ENCODE measurements at regions not wholly inside any gene's neighbourhood (a gene's known extent, or its start where the extent isn't known, plus 50 kb on each side); places are given as distances from the start of the nearest gene placed in this dataset.

DNA sequence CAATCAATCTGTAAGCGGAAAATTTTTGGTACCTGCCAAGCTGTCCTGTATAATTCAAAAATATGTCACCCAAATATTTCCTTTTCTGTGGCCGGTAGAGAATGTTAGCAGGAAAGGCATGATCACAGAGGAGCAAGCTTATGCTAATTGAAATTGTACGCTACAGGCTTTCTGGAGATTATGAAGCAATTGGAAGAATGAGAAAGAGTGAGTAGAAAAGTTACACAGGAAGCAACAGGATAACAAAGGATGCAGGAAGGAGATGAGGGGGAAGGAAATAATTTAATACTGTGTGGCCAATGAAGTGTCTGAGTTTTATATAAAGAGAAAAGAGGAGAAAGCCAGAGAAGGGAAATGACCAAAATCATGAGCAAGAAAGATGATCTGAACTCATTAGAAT, 627.2 kb upstream of the STXBP6 start:
- 44% methylated on average over 3 of the region's 3 CpGs for WGBS (ENCODE audit: low lambda C conversion rate)
- DNase-seq (ENCODE audit: low spot score) (no peak), ATAC-seq (no peak), FAIRE-seq (no peak)
- POLR2A ChIA-PET: no interaction called here
- BruUV-seq (replicated peaks): no TSS peak
- Histone ChIP-seq H2AFZ (ENCODE audit: low read length) (no peak overlapping the region), H3K79me2 (ENCODE audit: insufficient read depth, low read length) (no peaks in the 10 kb centered on the region), H3K4me1 (ENCODE audit: insufficient read depth, low read length) (no peaks in the 10 kb centered on the region), H3K27ac (ENCODE audit: extremely low read length, insufficient read depth, low read length) (no peak overlapping the region), H3K4me2 (ENCODE audit: low read depth, low read length) (no peak overlapping the region), H3K9me3 (ENCODE audit: low read length) (peaks cover 95% of the 10 kb centered on the region), H4K20me1 (ENCODE audit: insufficient read depth, low read length) (no peaks in the 10 kb centered on the region), H3K27me3 (ENCODE audit: control insufficient read depth in 1 of 2, insufficient read depth in 2 of 2, low read length in 2 of 2) (no peaks in the 10 kb centered on the region), H3K36me3 (replicated peaks in 1 of 2; ENCODE audit: control insufficient read depth in 1 of 2, insufficient read depth in 2 of 2, low read length in 2 of 2) (no peaks in the 10 kb centered on the region), H3K4me3 (replicated peaks in 1 of 3; ENCODE audit: insufficient read depth in 1 of 3, low read depth in 2 of 3, low read length in 3 of 3) (no peak overlapping the region), H3K9ac (ENCODE audit: insufficient read depth, low read depth, low read length) (no peak overlapping the region)
- in situ Hi-C loops (cut with HindIII; ENCODE audit: extremely low pct_ligation_motif_present, low pct_unique_long_range_greater_than_20kb): no loop called here
- intact Hi-C loops (cut with micrococcal nuclease; ENCODE audit: unreplicated experiment): no loop called here
- CTCF ChIA-PET (ENCODE audit: low intra/inter-chr PET ratio, low total read pairs): no interaction called here
- TF ChIP-seq, protein P1, sequence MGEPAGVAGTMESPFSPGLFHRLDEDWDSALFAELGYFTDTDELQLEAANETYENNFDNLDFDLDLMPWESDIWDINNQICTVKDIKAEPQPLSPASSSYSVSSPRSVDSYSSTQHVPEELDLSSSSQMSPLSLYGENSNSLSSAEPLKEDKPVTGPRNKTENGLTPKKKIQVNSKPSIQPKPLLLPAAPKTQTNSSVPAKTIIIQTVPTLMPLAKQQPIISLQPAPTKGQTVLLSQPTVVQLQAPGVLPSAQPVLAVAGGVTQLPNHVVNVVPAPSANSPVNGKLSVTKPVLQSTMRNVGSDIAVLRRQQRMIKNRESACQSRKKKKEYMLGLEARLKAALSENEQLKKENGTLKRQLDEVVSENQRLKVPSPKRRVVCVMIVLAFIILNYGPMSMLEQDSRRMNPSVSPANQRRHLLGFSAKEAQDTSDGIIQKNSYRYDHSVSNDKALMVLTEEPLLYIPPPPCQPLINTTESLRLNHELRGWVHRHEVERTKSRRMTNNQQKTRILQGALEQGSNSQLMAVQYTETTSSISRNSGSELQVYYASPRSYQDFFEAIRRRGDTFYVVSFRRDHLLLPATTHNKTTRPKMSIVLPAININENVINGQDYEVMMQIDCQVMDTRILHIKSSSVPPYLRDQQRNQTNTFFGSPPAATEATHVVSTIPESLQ (CRISPR knock-in tag; conservative IDR thresholded peaks at IDR 0.05): no peak
- no peak for TF ChIP-seq SIX4 (CRISPR knock-in tag; IDR thresholded peaks at IDR 0.05)
- no peak for TF ChIP-seq NR2F6 (IDR thresholded peaks at IDR 0.05)
- TF ChIP-seq NR2F6 (CRISPR knock-in tag; IDR thresholded peaks at IDR 0.05): no peak
- TF ChIP-seq JUNB (CRISPR knock-in tag; IDR thresholded peaks at IDR 0.05; ENCODE audit: borderline replicate concordance): 0 out of 2 replicates have a peak, but pooled peaks have one; percentile 22

- FAIRE-seq: no peak
- no peak for TF ChIP-seq TAF15 (IDR thresholded peaks at IDR 0.05; ENCODE audit: low read depth, low read length, poor library complexity, severe bottlenecking)
- no peak for TF ChIP-seq KDM1A (CRISPR knock-in tag; IDR thresholded peaks at IDR 0.05)
- TF ChIP-seq MAFK (conservative IDR thresholded peaks at IDR 0.05 in 1 of 2, IDR thresholded peaks at IDR 0.05 in 1 of 2; ENCODE audit: low read length in 2 of 2): peak; percentile 57 to 82; a peak in 3 of 4 replicates
- TF ChIP-seq, protein P2, sequence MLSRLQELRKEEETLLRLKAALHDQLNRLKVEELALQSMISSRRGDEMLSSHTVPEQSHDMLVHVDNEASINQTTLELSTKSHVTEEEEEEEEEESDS (CRISPR knock-in tag; IDR thresholded peaks at IDR 0.05; ENCODE audit: borderline replicate concordance): no peak
- no peak for TF ChIP-seq HBP1 (CRISPR knock-in tag; IDR thresholded peaks at IDR 0.05; ENCODE audit: low read depth)
- TF ChIP-seq CBX2 (IDR thresholded peaks at IDR 0.05; ENCODE audit: low read depth, low read length): no peak
- no peak for TF ChIP-seq CBX2 (CRISPR knock-in tag; IDR thresholded peaks at IDR 0.05; ENCODE audit: low read depth)
- TF ChIP-seq MAFF (IDR thresholded peaks at IDR 0.05; ENCODE audit: low read depth, low read length): peak; percentile 50; the same call in 1 of the 2 replicates
- TF ChIP-seq ZSCAN31 (CRISPR knock-in tag; IDR thresholded peaks at IDR 0.05; ENCODE audit: low read depth): no peak
- TF ChIP-seq ZBTB7B (CRISPR knock-in tag; IDR thresholded peaks at IDR 0.05): no peak
- TF ChIP-seq E2F5 (CRISPR knock-in tag; conservative IDR thresholded peaks at IDR 0.05): no peak
Observed at GRCh38 chr14:25667387-25667786, 617.4 kb upstream of the STXBP6 start.

More at GRCh38 chr14:25667387-25667786, 617.4 kb upstream of the STXBP6 start:
- no peak overlapping the region for H3K9ac ChIP-seq (ENCODE audit: insufficient read depth, low read depth, low read length)
- ATAC-seq: no peak
- H3K27me3 ChIP-seq (ENCODE audit: control insufficient read depth in 1 of 2, insufficient read depth in 2 of 2, low read length in 2 of 2): no peaks in the 10 kb centered on the region
- no TSS peak for BruUV-seq (replicated peaks)
- no peak overlapping the region for H3K4me3 ChIP-seq (replicated peaks in 1 of 3; ENCODE audit: insufficient read depth in 1 of 3, low read depth in 2 of 3, low read length in 3 of 3)
- ChIA-PET CTCF (ENCODE audit: low intra/inter-chr PET ratio, low total read pairs) (no interaction called here), POLR2A (no interaction called here)
- H3K79me2 ChIP-seq (ENCODE audit: insufficient read depth, low read length): no peaks in the 10 kb centered on the region
- WGBS (ENCODE audit: low lambda C conversion rate): 4% methylated on average over 2 of the region's 2 CpGs
- intact Hi-C loops (cut with micrococcal nuclease; ENCODE audit: unreplicated experiment) (no loop called here), in situ Hi-C loops (cut with HindIII; ENCODE audit: extremely low pct_ligation_motif_present, low pct_unique_long_range_greater_than_20kb) (no loop called here)
- H3K4me1 ChIP-seq (ENCODE audit: insufficient read depth, low read length): no peaks in the 10 kb centered on the region
- DNase-seq (ENCODE audit: low spot score): no peak
- no peaks in the 10 kb centered on the region for H3K36me3 ChIP-seq (replicated peaks in 1 of 2; ENCODE audit: control insufficient read depth in 1 of 2, insufficient read depth in 2 of 2, low read length in 2 of 2)
- no peak overlapping the region for H2AFZ ChIP-seq (ENCODE audit: low read length)
- peaks cover 97% of the 10 kb centered on the region for H3K9me3 ChIP-seq (ENCODE audit: low read length)
- no peak overlapping the region for H3K27ac ChIP-seq (ENCODE audit: extremely low read length, insufficient read depth, low read length)
- H4K20me1 ChIP-seq (ENCODE audit: insufficient read depth, low read length): no peaks in the 10 kb centered on the region
- no peak overlapping the region for H3K4me2 ChIP-seq (ENCODE audit: low read depth, low read length)

Data from HepG2 (cell line).